Endothelial cell of umbilical vein (primary cell): ENCODE measurements at regions not wholly inside any gene's neighbourhood (a gene's known extent, or its start where the extent isn't known, plus 50 kb on each side); places are given as distances from the start of the nearest gene placed in this dataset.

ENCODE experiments used
- BruUV-seq: library from RNA; stranded (reverse); fragments of 400-500 nt; replicated peaks from 2 replicates; lab custom pipeline; 2021; lab: Mats Ljungman, UMichigan
- CTCF ChIA-PET: fragments of 300-600, 350-600 bp; sonication (Branson Sonifier 250); formaldehyde crosslinking; loops from one replicate; lab custom pipeline; 2021; ENCODE audit warnings: antibody characterized with exemption, inconsistent platforms; lab: Charles Lee
- POLR2A ChIA-PET: fragments of 300-600, 350-600 bp; sonication (Branson Sonifier 250); formaldehyde crosslinking; loops from one replicate; lab custom pipeline; 2021; ENCODE audit warnings: antibody characterized with exemption, inconsistent platforms; lab: Charles Lee
- DNase-seq: peaks from one replicate; pipeline ENCODE4 v3.0.0-alpha.2; 2011; ENCODE audit warnings: low read depth, low spot score
- FAIRE-seq: peaks from 2 replicates; lab custom pipeline; 2011; peaks lifted over from hg19 to GRCh38; lab: Jason Lieb, UNC
- H2AFZ ChIP-seq: 2 replicates; pipeline ENCODE4 v1.6.0; 2012; ENCODE audit warnings: low read depth, low read length, control low read depth, inconsistent platforms
- H3K27ac ChIP-seq: 2 replicates; pipeline ENCODE4 v1.5.1; 2011; ENCODE audit warnings: low read depth, mild to moderate bottlenecking, control low read depth, low read length, moderate library complexity; ENCODE audit not compliant: insufficient read depth
- H3K27me3 ChIP-seq, 2 experiments: 2 replicates each; pipeline versions ENCODE4 v1.6.0 to v1.6.1; 2011; ENCODE audit warnings: low read length in 2 of 2, mixed read lengths in 1 of 2; ENCODE audit not compliant: control insufficient read depth in 2 of 2, insufficient read depth in 2 of 2
- H3K36me3 ChIP-seq, 2 experiments: 2 replicates in 1 of 2; 3 replicates in 1 of 2; pipeline ENCODE4 v1.5.1; 2011; ENCODE audit warnings: low read length in 2 of 2, mild to moderate bottlenecking in 1 of 2, moderate library complexity in 1 of 2; ENCODE audit not compliant: control insufficient read depth in 2 of 2, insufficient read depth in 2 of 2; ENCODE audit errors: extremely low read depth in 1 of 2
- H3K4me1 ChIP-seq: 3 replicates; pipeline ENCODE4 v1.5.1; 2011; ENCODE audit warnings: mild to moderate bottlenecking, low read length; ENCODE audit not compliant: control insufficient read depth, insufficient read depth; ENCODE audit errors: extremely low read depth
- H3K4me2 ChIP-seq: 2 replicates; pipeline ENCODE4 v1.6.1; 2011; ENCODE audit warnings: low read length, control low read depth, mixed read lengths; ENCODE audit not compliant: insufficient read depth
- H3K4me3 ChIP-seq, 3 experiments: fragments of 200-600 bp in 1 of 3; sonication (generic), shearing (Covaris generic) in 1 of 3; replicated peaks in 1 of 3; 2 replicates each; pipeline ENCODE4 v1.5.1; 2011 to 2016; ENCODE audit warnings: control low read depth in 3 of 3, low read length in 3 of 3, mild to moderate bottlenecking in 2 of 3, inconsistent platforms in 1 of 3, low read depth in 1 of 3, moderate library complexity in 1 of 3; ENCODE audit not compliant: insufficient read depth in 1 of 3
- H3K79me2 ChIP-seq: 2 replicates; pipeline ENCODE4 v1.6.0; 2012; ENCODE audit warnings: low read length, inconsistent platforms; ENCODE audit not compliant: control insufficient read depth, insufficient read depth
- H3K9ac ChIP-seq: replicated peaks from 2 replicates; pipeline ENCODE3; 2011; ENCODE audit warnings: low read length, control low read depth; ENCODE audit not compliant: insufficient read depth; ENCODE audit errors: extremely low read depth
- H3K9me1 ChIP-seq: replicated peaks from 3 replicates; pipeline ENCODE4 v1.6.0; 2011; ENCODE audit warnings: mild to moderate bottlenecking, low read length; ENCODE audit not compliant: control insufficient read depth, insufficient read depth; ENCODE audit errors: extremely low read depth
- H3K9me3 ChIP-seq: replicated peaks from 2 replicates; pipeline ENCODE4 v1.5.1; 2012; ENCODE audit warnings: low read length, inconsistent platforms; ENCODE audit not compliant: control insufficient read depth, insufficient read depth
- H4K20me1 ChIP-seq: replicated peaks from 2 replicates; pipeline ENCODE3; 2011; ENCODE audit warnings: mild to moderate bottlenecking, low read length; ENCODE audit not compliant: control insufficient read depth, insufficient read depth; ENCODE audit errors: extremely low read depth
- EZH2 ChIP-seq: IDR thresholded peaks from 2 replicates; pipeline ENCODE4 v1.6.1; 2012; ENCODE audit warnings: borderline replicate concordance, low read depth, mild to moderate bottlenecking, moderate library complexity, low read length, inconsistent platforms; ENCODE audit not compliant: severe bottlenecking
- FOS ChIP-seq: IDR thresholded peaks from 2 replicates; pipeline ENCODE4 v1.6.1; 2011; ENCODE audit warnings: mild to moderate bottlenecking, low read length, moderate library complexity, borderline replicate concordance; ENCODE audit not compliant: insufficient read depth
- GATA2 ChIP-seq: IDR thresholded peaks from 2 replicates; pipeline ENCODE4 v1.7.0; 2011; ENCODE audit warnings: low read depth, mild to moderate bottlenecking, moderate library complexity, mixed read lengths, low read length; ENCODE audit not compliant: insufficient read length, insufficient read depth
- JUN ChIP-seq: IDR thresholded peaks from 2 replicates; pipeline ENCODE4 v1.6.1; 2011; ENCODE audit warnings: borderline replicate concordance, low read depth; ENCODE audit not compliant: insufficient read length, insufficient read depth
- MYC ChIP-seq: IDR thresholded peaks from one replicate; pipeline ENCODE4 v1.6.1; 2011; ENCODE audit warnings: mild to moderate bottlenecking, low read depth, low read length
- POLR2A ChIP-seq: IDR thresholded peaks from 2 replicates; pipeline ENCODE4 v1.6.1; 2012; ENCODE audit warnings: low read depth, mild to moderate bottlenecking, control low read depth, low read length
- POLR2AphosphoS5 ChIP-seq: IDR thresholded peaks from 2 replicates; pipeline ENCODE4 v1.6.1; 2012; ENCODE audit warnings: low read depth, mild to moderate bottlenecking, control low read depth, low read length, moderate library complexity; ENCODE audit not compliant: insufficient read depth
- dilution Hi-C: fragments of 300-500 bp; cut with MboI; formaldehyde crosslinking; loops from one replicate; pipeline ENCODE4 v1.15.0; 2019; ENCODE audit warnings: low sequenced_read_pairs; ENCODE audit not compliant: extremely low pct_ligation_motif_present
- intact Hi-C: fragments of 100-400 bp; cut with micrococcal nuclease; formaldehyde crosslinking; loops from one replicate; pipeline ENCODE4 v1.10.0; 2022
- TF ChIP-seq, protein P1 (sequence below): IDR thresholded peaks from 2 replicates; pipeline ENCODE4 v1.6.1; 2011; ENCODE audit not compliant: insufficient read depth, insufficient read length
- TF ChIP-seq, protein P2 (sequence below), 2 donors: IDR thresholded peaks; 1 replicate in 1 of 2; 2 replicates in 1 of 2; pipeline ENCODE4 v1.5.1; 2011; ENCODE audit warnings: low read length in 2 of 2, mild to moderate bottlenecking in 2 of 2, moderate library complexity in 2 of 2, control low read depth in 1 of 2, inconsistent platforms in 1 of 2, low read depth in 1 of 2; ENCODE audit not compliant: insufficient read depth in 1 of 2; ENCODE audit errors: extremely low read depth in 1 of 2

GRCh38 chr9:102855641-102856040 lies 139.5 kb upstream of the CYLC2 start:
- CTCF ChIA-PET = no interaction called here
- Histone ChIP-seq H3K9me3 (peaks cover 2% of the 10 kb centered on the region), H3K9me1 (no peaks in the 10 kb centered on the region), H3K27me3 (no peaks in the 10 kb centered on the region), H3K4me1 (no peaks in the 10 kb centered on the region), H3K27ac (no peak overlapping the region), H3K36me3 (no peaks in the 10 kb centered on the region), H4K20me1 (no peaks in the 10 kb centered on the region), H3K4me2 (no peak overlapping the region), H3K79me2 (no peaks in the 10 kb centered on the region), H2AFZ (no peak overlapping the region), H3K4me3 (no peak overlapping the region), H3K9ac (no peak overlapping the region)
- FAIRE-seq (no peak), DNase-seq (no peak)
- intact Hi-C loops = no loop called here
- no TSS peak for BruUV-seq
- TF ChIP-seq POLR2AphosphoS5 (no peak), EZH2 (no peak)
- dilution Hi-C loops = no loop called here
- POLR2A ChIA-PET = no interaction called here

DNA sequence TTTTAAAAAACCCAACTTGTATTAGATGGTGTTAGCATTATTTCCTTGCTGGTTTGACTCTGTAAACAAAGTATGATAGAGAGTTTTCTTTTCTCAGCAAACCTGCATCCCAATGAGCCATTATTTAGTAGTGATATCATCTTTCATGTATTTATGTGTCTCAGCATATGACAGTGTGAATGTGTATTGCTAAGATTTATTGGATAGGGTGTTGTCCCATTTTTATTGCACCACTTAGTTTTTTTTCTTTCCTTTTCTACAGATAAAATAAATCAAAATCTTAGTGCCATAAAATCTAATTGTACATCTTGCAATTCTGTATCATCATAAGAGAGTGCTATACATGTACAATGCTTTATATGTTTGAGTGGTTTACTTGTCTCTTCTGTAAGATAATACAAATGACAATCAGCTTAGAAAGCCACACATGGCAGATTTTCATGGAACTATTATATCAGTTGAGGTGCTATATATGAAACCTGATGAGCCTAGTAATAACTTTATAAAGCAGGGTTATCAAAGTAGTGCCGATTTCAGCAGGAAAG lies 149.2 kb upstream of the CYLC2 start:
- Histone ChIP-seq H3K4me1 (no peaks in the 10 kb centered on the region), H2AFZ (no peak overlapping the region), H3K36me3 (no peaks in the 10 kb centered on the region), H3K9me3 (no peaks in the 10 kb centered on the region), H3K27me3 (no peaks in the 10 kb centered on the region), H3K79me2 (no peaks in the 10 kb centered on the region), H3K9ac (no peak overlapping the region), H3K4me3 (no peak overlapping the region), H3K4me2 (no peak overlapping the region), H3K9me1 (no peaks in the 10 kb centered on the region), H3K27ac (no peak overlapping the region), H4K20me1 (no peaks in the 10 kb centered on the region)
- BruUV-seq = no TSS peak
- TF ChIP-seq JUN (no peak), EZH2 (no peak), GATA2 (no peak), POLR2A (no peak), POLR2AphosphoS5 (no peak), MYC (no peak), FOS (no peak)
- TF ChIP-seq, protein P1, sequence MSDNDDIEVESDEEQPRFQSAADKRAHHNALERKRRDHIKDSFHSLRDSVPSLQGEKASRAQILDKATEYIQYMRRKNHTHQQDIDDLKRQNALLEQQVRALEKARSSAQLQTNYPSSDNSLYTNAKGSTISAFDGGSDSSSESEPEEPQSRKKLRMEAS = no peak
- TF ChIP-seq, protein P2, sequence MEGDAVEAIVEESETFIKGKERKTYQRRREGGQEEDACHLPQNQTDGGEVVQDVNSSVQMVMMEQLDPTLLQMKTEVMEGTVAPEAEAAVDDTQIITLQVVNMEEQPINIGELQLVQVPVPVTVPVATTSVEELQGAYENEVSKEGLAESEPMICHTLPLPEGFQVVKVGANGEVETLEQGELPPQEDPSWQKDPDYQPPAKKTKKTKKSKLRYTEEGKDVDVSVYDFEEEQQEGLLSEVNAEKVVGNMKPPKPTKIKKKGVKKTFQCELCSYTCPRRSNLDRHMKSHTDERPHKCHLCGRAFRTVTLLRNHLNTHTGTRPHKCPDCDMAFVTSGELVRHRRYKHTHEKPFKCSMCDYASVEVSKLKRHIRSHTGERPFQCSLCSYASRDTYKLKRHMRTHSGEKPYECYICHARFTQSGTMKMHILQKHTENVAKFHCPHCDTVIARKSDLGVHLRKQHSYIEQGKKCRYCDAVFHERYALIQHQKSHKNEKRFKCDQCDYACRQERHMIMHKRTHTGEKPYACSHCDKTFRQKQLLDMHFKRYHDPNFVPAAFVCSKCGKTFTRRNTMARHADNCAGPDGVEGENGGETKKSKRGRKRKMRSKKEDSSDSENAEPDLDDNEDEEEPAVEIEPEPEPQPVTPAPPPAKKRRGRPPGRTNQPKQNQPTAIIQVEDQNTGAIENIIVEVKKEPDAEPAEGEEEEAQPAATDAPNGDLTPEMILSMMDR (IDR thresholded peaks at IDR 0.05; ENCODE audit: extremely low read depth in 1 of 2, insufficient read depth in 1 of 2, low read depth in 1 of 2, low read length in 2 of 2) = no peak
- dilution Hi-C loops = no loop called here
- FAIRE-seq = no peak
- intact Hi-C loops = no loop called here
- DNase-seq = no peak
- ChIA-PET CTCF (no interaction called here), POLR2A (no interaction called here)
